Fibroblast of the aortic adventitia (primary cell): ENCODE measurements at regions not wholly inside any gene's neighbourhood (a gene's known extent, or its start where the extent isn't known, plus 50 kb on each side); places are given as distances from the start of the nearest gene placed in this dataset.

Source experiments
- DNase-seq: peaks from one replicate; pipeline ENCODE4 v3.0.0-alpha.2; 2010; ENCODE audit warnings: low read depth
- H3K4me3 ChIP-seq: 2 replicates; pipeline ENCODE4 v1.5.1; 2011; ENCODE audit warnings: low read depth, mild to moderate bottlenecking, control low read depth, low read length, moderate library complexity
- CTCF ChIP-seq: IDR thresholded peaks from 2 replicates; pipeline ENCODE4 v1.5.1; 2011; ENCODE audit warnings: mild to moderate bottlenecking, low read length, control low read depth, inconsistent platforms; ENCODE audit not compliant: insufficient read depth

- no peak for DNase-seq
- no peak overlapping the region for H3K4me3 ChIP-seq
- no peak for TF ChIP-seq CTCF
These were observed 269.0 kb upstream of the TPM1 start for GRCh38 chr15:62773369-62774165.

GRCh38 chr15:62775932-62776331 lies 266.6 kb upstream of the TPM1 start:
- no peak for DNase-seq
- no peak overlapping the region for H3K4me3 ChIP-seq
- TF ChIP-seq CTCF = no peak

- no peak for DNase-seq
- no peak overlapping the region for H3K4me3 ChIP-seq
- no peak for TF ChIP-seq CTCF
These were observed 264.9 kb upstream of the TPM1 start for GRCh38 chr15:62777671-62778070.

DNA sequence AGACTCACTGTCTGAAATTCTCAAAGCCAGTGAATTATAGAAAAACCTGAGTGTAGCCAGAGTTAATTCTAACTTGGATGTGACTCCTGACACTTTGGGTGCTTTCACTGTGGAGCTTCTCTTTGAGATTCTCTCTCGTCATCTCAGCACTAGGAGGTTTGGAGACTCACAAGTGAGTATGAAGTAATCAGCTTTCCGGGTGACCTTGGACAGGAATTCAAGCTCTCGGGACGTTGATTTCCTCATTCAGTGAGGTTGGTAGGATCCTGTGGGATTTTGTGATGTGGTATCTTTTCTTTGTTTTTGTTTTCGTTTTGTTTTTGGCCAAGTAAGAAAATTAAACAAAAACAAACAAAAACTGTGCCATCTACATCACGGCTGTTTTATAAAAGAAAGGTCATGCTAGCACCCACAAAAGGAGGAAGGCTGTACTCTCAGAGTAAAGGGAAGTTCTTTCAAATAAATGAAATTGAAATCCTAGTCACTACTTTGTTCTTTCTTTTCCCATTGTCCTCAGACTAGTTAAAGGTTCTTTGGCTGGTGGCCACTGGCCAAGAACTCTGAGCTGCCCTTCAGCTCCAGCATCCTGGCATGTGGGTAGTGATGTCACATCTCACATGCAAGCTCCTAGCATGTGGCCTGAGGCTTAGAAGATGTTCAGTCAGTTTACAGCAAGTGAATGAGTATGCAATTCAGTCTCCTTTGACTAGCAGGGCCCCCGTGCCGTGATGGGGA lies 263.3 kb upstream of the TPM1 start:
- peak; percentile 75 for DNase-seq
- no peak for TF ChIP-seq CTCF
- H3K4me3 ChIP-seq = no peak overlapping the region

GRCh38 chr15:62779899-62780298 lies 262.6 kb upstream of the TPM1 start:
- no peak for DNase-seq
- no peak for TF ChIP-seq CTCF

DNA sequence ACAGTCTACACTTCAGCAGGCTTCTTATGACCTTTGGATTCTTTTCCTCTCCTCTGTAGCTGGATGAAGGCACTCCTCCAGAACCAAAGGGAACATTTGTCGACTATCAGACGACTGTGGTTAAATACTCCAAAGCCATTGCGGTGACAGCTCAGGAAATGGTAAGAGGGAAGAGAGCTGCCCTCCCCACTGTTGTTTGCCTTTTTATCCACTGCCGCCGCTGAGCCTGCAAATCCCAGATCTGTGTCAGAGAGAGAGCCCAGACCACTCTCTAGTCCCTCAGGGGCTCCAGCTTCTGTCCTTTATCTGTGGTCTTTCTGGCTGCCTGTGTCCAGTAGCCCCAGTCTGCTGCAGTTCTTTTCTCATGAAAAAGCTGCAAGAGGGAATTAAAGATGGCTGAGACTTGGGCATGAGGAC lies 261.5 kb upstream of the TPM1 start:
- TF ChIP-seq CTCF = no peak
- no peak overlapping the region for H3K4me3 ChIP-seq
- no peak for DNase-seq

More at GRCh38 chr15:62779899-62780298, 262.6 kb upstream of the TPM1 start:
- H3K4me3 ChIP-seq = no peak overlapping the region
